DND-41 (cell line): ENCODE measurements at regions not wholly inside any gene's neighbourhood (a gene's known extent, or its start where the extent isn't known, plus 50 kb on each side); places are given as distances from the start of the nearest gene placed in this dataset.

Source experiments
- ATAC-seq: fragments of 200-7000 bp; cut with Tn5 transposase; 3 replicates; pipeline ENCODE4 v1.9.1; 2021; ENCODE audit warnings: low read depth; ENCODE audit not compliant: insufficient read depth
- DNase-seq: peaks from one replicate; pipeline ENCODE4 v3.0.0-alpha.2; 2020
- H2AFZ ChIP-seq: 2 replicates; pipeline ENCODE4 v1.6.0; 2012; ENCODE audit warnings: low read depth, low read length
- H3K27ac ChIP-seq: 2 replicates; pipeline ENCODE4 v1.5.1; 2012; ENCODE audit warnings: low read length, inconsistent platforms
- H3K27me3 ChIP-seq: fragments of 200-600 bp; sonication (generic); 2 replicates; pipeline ENCODE4 v1.6.0; 2012; ENCODE audit warnings: low read length, mild to moderate bottlenecking, inconsistent platforms; ENCODE audit not compliant: insufficient read depth, poor library complexity
- H3K36me3 ChIP-seq: 2 replicates; pipeline ENCODE4 v1.5.1; 2012; ENCODE audit warnings: low read length, inconsistent platforms; ENCODE audit not compliant: insufficient read depth
- H3K4me1 ChIP-seq: 2 replicates; pipeline ENCODE4 v1.5.1; 2012; ENCODE audit warnings: mild to moderate bottlenecking, low read length; ENCODE audit not compliant: insufficient read depth
- H3K4me2 ChIP-seq: 2 replicates; pipeline ENCODE4 v1.6.0; 2012; ENCODE audit warnings: mild to moderate bottlenecking, moderate library complexity, low read length, inconsistent platforms; ENCODE audit not compliant: insufficient read depth
- H3K4me3 ChIP-seq, 2 experiments: fragments of 200-600 bp in 1 of 2; shearing (Covaris generic) in 1 of 2; 2 replicates each; pipeline ENCODE4 v1.5.1; 2012 to 2016; ENCODE audit warnings: inconsistent platforms in 2 of 2, low read length in 2 of 2, mild to moderate bottlenecking in 2 of 2, low read depth in 1 of 2, moderate library complexity in 1 of 2
- H3K79me2 ChIP-seq: 2 replicates; pipeline ENCODE4 v1.6.0; 2012; ENCODE audit warnings: low read length, inconsistent platforms; ENCODE audit not compliant: insufficient read depth
- H3K9ac ChIP-seq: 2 replicates; pipeline ENCODE4 v1.6.0; 2012; ENCODE audit warnings: low read depth, mild to moderate bottlenecking, inconsistent platforms, low read length, moderate library complexity
- H3K9me3 ChIP-seq: 2 replicates; pipeline ENCODE4 v1.5.1; 2012; ENCODE audit warnings: low read length, moderate library complexity, mild to moderate bottlenecking, inconsistent platforms; ENCODE audit not compliant: insufficient read depth, severe bottlenecking
- H4K20me1 ChIP-seq: 2 replicates; pipeline ENCODE4 v1.6.0; 2012; ENCODE audit warnings: low read length; ENCODE audit not compliant: insufficient read depth
- CTCF ChIP-seq: IDR thresholded peaks from 2 replicates; pipeline ENCODE4 v1.5.1; 2012; ENCODE audit warnings: borderline replicate concordance, low read length, moderate library complexity, mild to moderate bottlenecking; ENCODE audit not compliant: poor library complexity, severe bottlenecking; ENCODE audit errors: extremely low read depth
- EZH2 ChIP-seq: IDR thresholded peaks from 3 replicates; pipeline ENCODE4 v1.6.1; 2012; ENCODE audit warnings: borderline replicate concordance, low read depth, mild to moderate bottlenecking, moderate library complexity, low read length, inconsistent platforms; ENCODE audit not compliant: severe bottlenecking

GRCh38 chr3:72678867-72679266, 169.4 kb downstream of the SHQ1 start:
- H3K79me2 ChIP-seq = no peaks in the 10 kb centered on the region
- H2AFZ ChIP-seq = no peak overlapping the region
- H3K9me3 ChIP-seq = no peaks in the 10 kb centered on the region
- no peaks in the 10 kb centered on the region for H4K20me1 ChIP-seq
- H3K4me1 ChIP-seq = no peaks in the 10 kb centered on the region
- H3K36me3 ChIP-seq = no peaks in the 10 kb centered on the region
- DNase-seq (no peak), ATAC-seq (no peak)
- H3K27me3 ChIP-seq = no peaks in the 10 kb centered on the region
- no peak overlapping the region for H3K4me2 ChIP-seq
- no peak for TF ChIP-seq EZH2
- TF ChIP-seq CTCF = no peak
- H3K9ac ChIP-seq = no peak overlapping the region
- no peak overlapping the region for H3K4me3 ChIP-seq
- no peak overlapping the region for H3K27ac ChIP-seq

GRCh38 chr3:72678380-72678779, 169.9 kb downstream of the SHQ1 start:
- Histone ChIP-seq H3K9me3 (no peaks in the 10 kb centered on the region), H3K36me3 (no peaks in the 10 kb centered on the region), H3K4me1 (no peaks in the 10 kb centered on the region), H3K27me3 (no peaks in the 10 kb centered on the region), H2AFZ (no peak overlapping the region), H3K9ac (no peak overlapping the region), H3K4me3 (no peak overlapping the region), H3K4me2 (no peak overlapping the region), H3K27ac (no peak overlapping the region), H3K79me2 (no peaks in the 10 kb centered on the region), H4K20me1 (no peaks in the 10 kb centered on the region)
- no peak for ATAC-seq
- no peak for TF ChIP-seq CTCF
- TF ChIP-seq EZH2 = no peak
- DNase-seq = no peak

GRCh38 chr3:72675243-72675642, 173.0 kb downstream of the SHQ1 start:
- Histone ChIP-seq H2AFZ (no peak overlapping the region), H3K9me3 (no peaks in the 10 kb centered on the region), H3K4me3 (no peak overlapping the region), H3K4me1 (no peaks in the 10 kb centered on the region), H3K27me3 (no peaks in the 10 kb centered on the region), H4K20me1 (no peaks in the 10 kb centered on the region), H3K9ac (no peak overlapping the region), H3K79me2 (no peaks in the 10 kb centered on the region), H3K36me3 (no peaks in the 10 kb centered on the region), H3K27ac (no peak overlapping the region), H3K4me2 (no peak overlapping the region)
- ATAC-seq (no peak), DNase-seq (no peak)
- TF ChIP-seq EZH2 (no peak), CTCF (no peak)
